Stimulated activated CD8-positive, alpha-beta memory T cell treated with anti-CD3 and anti-CD28 coated beads, Interleukin-7, amount 100 ng/mL, for 24 hours (primary cell): ENCODE measurements at regions not wholly inside any gene's neighbourhood (a gene's known extent, or its start where the extent isn't known, plus 50 kb on each side); places are given as distances from the start of the nearest gene placed in this dataset.
"Not testable (repeated sequence)": the region's sequence is repeated elsewhere in the genome, so short reads cannot be mapped to it uniquely, and the experiment has no call there.

Source experiments
- DNase-seq: peaks from one replicate; pipeline ENCODE4 v3.0.0-alpha.2; 2020; ENCODE audit warnings: low read depth

DNA sequence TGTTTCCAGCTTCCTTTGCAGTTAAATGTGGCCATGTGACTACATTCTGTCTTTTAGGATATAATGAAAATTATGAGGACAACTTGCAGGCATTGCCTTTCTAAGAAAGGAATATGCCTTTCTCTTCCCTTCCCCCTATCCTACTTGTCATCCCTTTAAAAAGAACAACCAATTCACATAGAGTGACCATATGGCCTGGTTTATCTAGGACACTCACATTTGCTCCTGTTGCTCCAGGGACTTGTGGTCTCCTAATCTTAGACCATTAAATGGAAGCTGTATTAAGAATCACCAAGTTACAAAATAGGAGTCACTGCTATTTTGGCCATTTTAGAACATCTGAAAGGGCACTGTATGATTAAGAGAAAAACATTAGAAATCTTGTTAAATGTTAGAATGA lies 520.3 kb downstream of the DTWD2 start:
- DNase-seq: no peak

GRCh38 chr5:118467103-118467502 lies 521.2 kb downstream of the DTWD2 start:
- no peak for DNase-seq

GRCh38 chr5:118466418-118466817 lies 521.9 kb downstream of the DTWD2 start:
- no peak for DNase-seq

DNA sequence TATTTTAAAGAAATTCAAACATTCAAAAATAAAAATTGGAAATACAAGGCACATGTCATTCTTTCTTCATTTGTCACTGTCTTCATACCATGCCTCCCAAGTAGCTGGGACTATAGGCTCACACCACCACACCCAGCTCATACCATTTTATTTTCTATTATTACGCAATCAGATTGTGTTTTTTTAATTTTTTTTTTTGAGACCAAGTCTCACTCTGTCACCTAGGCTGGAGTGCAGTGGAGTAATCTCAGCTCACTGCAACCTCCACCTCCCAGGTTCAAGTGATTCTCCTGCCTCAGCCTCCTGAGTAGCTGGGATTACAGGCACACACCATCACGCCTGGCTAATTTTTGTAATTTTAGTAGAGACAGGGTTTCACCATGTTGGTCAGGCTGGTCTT lies 526.1 kb downstream of the DTWD2 start:
- DNase-seq: not testable (repeated sequence)

DNA sequence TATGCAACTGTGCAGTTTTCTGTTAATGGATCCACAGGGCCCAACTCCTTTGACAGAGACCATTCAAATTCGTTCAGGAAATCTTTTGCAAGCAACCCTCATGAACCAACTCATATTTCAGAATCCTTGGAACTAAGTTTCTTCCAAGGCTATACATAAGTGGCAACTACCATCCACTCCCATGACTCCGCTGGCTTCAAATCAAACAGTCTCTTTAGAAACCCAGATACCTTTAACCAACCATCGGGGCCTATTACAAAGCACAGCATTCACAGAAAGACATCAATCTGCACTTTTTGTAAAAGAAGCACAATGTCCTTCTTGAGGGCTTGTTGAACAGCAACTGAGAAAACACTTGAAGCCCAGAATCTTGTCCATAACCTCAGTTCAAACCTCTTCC lies 526.9 kb downstream of the DTWD2 start:
- DNase-seq: no peak

DNA sequence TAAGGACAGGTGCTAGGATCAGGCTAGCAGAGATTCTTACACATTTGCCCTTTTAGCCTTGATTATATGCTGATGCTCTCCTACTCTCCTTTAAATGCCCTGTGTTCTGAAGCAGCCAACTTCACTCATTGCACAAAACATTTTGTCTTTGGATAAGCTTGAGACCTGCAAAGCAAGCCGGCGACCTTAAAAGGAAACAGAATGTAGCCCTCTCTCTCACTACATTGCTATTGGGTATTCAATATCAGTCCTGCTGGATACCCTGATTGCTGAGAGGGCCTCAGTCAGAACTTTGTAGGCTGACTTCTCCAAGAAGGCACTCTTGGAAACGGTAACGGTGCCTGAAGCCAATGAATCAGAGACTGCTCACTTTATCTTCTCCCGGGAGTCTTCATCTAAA lies 528.9 kb downstream of the DTWD2 start:
- no peak for DNase-seq

- no peak for DNase-seq
Measured at GRCh38 chr5:118456085-118456484, 532.3 kb downstream of the DTWD2 start.

- no peak for DNase-seq
Measured at GRCh38 chr5:118451697-118452247, 536.6 kb downstream of the DTWD2 start.

DNA sequence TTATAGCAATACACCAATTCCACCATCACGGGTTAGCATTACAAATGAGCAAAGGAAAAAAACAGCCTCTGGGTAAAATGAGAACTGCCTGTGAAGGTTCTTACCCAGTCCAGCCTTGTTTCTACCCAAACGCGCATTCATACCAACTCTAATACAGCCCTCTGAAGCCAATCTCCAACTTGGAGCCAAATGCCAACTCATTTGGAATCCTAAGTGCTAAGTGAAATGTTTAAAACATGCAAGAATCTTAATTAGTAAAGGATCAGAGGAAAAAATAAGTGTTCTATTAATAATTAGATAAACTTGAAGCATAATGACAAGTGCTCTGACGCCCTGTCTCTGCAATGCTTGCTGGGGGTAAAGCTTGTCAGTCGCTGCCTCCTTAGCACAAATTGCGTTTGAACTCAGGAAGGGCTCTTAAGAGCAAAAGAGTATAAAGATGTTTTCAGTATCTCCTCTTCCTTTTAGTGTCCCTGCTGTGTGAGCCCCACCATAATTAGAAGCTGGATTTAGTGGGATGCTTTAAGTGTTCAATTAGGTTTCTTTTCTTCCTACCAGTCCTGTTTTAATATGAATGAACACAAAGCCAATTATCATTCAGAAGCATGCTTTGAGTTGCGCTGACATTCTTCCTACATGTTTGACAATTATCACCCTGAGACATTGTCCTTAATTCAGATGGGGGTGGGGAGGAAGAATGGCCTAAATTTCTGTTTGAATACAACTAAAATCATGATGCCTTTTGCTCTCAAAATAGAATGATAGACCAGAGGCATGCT lies 537.6 kb downstream of the DTWD2 start:
- DNase-seq: no peak

GRCh38 chr5:118447350-118447749 lies 541.0 kb downstream of the DTWD2 start:
- DNase-seq: no peak

- no peak for DNase-seq
Measured at GRCh38 chr5:118441956-118442355, 546.4 kb downstream of the DTWD2 start.

DNA sequence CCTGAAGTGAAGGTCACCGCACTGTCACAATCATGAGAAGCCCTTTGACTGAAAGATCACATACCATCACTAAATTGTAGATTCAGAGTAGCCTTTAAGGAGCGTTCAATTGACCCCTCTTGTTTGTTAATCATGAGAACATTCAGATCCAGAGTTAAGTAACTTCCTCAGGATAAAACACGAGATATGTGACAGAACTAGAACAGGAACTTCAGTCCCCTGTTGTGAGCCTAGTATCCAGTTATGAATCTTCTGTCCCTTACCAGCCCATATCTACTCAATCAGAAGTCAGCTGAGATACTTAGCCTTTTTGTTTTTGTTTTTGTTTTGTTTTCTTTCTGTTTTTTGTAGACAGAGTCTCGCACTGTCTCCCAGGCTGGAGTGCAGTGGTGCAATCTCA lies 547.3 kb downstream of the DTWD2 start:
- no peak for DNase-seq

DNA sequence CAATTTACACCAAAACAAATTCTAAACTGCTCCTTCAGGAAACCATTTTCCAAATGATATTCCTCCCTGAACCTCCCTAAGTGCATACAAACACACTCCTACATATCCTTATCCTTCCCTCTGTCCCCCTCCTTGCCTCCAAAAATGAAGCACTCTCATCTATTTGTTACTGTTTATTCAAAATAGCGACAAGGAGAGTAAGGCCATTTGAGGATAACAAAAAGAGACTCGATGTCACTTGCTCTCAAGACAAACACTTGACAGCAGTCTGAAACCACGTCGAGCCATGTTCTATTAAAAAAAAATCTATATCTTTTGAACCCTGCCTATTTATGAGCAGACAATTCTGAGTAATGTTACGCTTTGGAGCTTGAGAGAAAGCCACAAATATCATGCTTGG lies 547.9 kb downstream of the DTWD2 start:
- DNase-seq: no peak

- DNase-seq: no peak
Measured at GRCh38 chr5:118439831-118440230, 548.5 kb downstream of the DTWD2 start.

GRCh38 chr5:118435131-118435530 lies 553.2 kb downstream of the DTWD2 start:
- DNase-seq: no peak

DNA sequence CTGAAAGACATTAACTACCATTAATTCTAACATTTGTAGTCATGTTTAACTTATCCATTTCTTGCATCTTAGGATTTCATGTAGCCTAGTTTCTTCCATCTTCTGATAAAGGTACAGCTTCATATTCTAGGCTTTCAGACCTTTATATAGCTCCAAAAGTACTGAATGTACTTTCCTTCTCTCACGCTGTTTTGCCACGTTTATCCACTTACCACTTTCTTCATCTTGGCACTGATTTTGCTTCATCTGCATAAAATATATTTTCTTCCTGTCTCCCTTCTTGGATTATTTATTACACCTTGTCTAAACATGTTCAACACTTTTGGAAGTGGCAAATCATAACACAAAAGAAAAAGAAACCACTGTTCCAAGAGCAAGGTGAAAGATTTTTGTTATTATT lies 553.8 kb downstream of the DTWD2 start:
- no peak for DNase-seq

DNA sequence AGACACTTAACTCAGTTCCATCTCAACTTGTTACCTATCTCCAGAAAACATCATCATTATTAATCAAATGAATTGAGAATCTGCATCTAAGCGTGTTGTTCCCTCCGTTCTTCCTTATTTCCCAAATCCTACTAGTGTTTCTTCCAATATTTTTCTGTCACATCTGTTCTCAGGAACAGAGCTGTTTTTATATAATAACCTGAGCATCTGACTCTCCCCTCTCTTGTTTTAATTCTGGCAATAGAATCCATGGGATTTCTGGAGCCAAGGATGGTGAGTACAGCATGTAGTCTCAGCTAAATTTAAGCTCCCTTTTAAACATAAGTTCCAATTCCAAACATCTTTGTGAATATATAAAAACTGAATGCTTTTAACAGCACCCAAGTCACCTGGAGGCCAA lies 558.3 kb downstream of the DTWD2 start:
- DNase-seq: no peak

DNA sequence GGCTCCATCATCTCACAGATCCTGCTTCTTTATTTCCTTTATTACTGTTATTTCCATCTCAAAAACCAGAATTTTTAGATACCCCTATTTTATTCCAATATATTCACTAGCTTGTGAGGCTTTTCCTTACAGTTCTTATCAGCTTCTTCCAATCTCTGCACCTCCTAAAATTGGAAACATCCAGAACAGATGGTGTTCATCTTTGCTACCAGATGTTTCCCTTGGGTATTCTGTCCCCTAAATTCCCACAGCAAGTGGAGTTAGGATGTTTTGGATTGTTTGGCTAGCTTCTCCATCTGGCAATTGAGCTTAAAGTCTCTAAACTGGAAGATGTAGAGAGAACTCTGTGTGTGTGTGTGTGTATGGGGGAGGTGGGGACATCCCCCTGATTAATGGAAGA lies 580.4 kb downstream of the DTWD2 start:
- no peak for DNase-seq

DNA sequence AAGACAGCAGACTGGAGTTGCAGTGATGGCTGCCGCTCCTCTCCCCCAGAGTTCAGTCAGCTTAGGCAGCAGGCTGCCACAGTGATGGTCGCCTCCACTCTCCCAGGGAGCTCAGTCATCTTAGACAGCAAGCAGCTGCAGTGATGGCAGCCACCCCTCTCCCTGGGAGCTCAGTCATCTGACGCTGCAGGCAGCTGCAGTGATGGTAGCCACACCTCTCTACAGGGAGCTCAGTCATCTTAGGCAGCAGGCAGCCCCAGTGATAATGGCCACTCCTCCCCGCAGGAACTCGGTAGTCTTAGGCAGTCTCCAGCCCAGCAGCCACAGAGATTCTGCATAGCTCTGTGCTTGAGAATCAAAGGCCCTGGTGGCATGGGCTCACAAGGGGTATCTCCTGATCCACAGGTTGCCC lies 582.7 kb downstream of the DTWD2 start:
- DNase-seq: no peak

DNA sequence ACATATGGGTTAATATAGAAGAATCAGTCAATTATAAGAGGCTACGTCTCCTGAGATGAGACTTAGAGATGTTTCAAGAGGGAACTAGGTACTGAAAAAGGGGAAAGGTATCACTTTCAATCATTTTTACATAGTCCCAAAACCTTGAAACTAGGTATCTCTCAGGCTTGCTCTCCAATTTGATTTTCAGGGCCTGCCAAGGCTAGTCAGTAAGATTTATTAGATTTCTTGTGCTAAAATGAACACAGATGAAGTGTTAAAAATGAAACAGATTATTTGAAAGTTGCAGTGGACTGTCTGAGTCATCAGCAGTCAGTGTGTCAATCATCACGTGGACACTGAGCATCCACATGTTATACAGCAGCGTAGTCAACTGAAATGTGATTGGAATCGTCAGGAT lies 591.1 kb downstream of the DTWD2 start:
- no peak for DNase-seq

DNA sequence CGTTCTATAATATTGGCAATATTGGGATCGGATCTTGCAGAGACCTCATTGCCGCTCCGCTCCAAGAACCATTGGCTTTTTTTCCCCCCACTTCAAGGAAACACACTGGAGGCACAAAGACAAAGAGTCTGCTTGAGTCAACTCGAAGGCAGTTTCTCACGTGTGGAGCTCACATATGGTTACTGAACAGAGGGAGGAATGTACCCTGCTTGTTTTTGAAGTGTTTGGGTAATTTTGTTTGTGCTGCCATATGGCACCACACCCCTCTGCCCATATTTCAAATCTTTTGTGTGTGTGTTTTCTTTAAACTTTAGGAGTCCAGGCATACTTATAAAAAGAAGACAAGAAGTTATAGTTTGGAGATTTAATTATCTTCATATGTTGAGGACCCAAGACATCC lies 595.9 kb downstream of the DTWD2 start:
- DNase-seq: no peak

- not testable (repeated sequence) for DNase-seq
Measured at GRCh38 chr5:118382931-118383330, 605.4 kb downstream of the DTWD2 start.

GRCh38 chr5:118379470-118379869 lies 608.9 kb downstream of the DTWD2 start:
- no peak for DNase-seq

- no peak for DNase-seq
Measured at GRCh38 chr5:118378959-118379358, 609.4 kb downstream of the DTWD2 start.
